SK-N-SH (cell line): ENCODE measurements at regions not wholly inside any gene's neighbourhood (a gene's known extent, or its start where the extent isn't known, plus 50 kb on each side); places are given as distances from the start of the nearest gene placed in this dataset.

Experiments used
- CTCF ChIA-PET: fragments of 300-600, 350-600 bp; formaldehyde crosslinking; extraction: SDS; loops from one replicate; lab custom pipeline; 2021; lab: Yijun Ruan, JAX
- POLR2A ChIA-PET: fragments of 350-600 bp; sonication (Branson Sonifier 250); formaldehyde crosslinking; extraction: SDS; loops from one replicate; lab custom pipeline; 2020; ENCODE audit warnings: antibody characterized with exemption, inconsistent platforms; lab: Yijun Ruan, JAX
- DNase-seq: peaks from one replicate; pipeline ENCODE4 v3.0.0; 2012
- H2AFZ ChIP-seq: fragments of 200-600 bp; sonication (generic); 2 replicates; pipeline ENCODE4 v1.8.1; 2016; ENCODE audit warnings: antibody characterized with exemption, mild to moderate bottlenecking, low read depth
- H3F3A ChIP-seq: fragments of 200-600 bp; sonication (generic); replicated peaks from 2 replicates; pipeline ENCODE3; 2016; ENCODE audit warnings: antibody characterized with exemption, mild to moderate bottlenecking; ENCODE audit not compliant: insufficient read depth
- H3K27ac ChIP-seq, 2 experiments: fragments of 200-500 bp in 1 of 2; fragments of 200-600 bp in 1 of 2; sonication (Bioruptor generic) in 1 of 2; sonication (generic), shearing (Covaris generic) in 1 of 2; 2 replicates each; pipeline versions ENCODE4 v1.5.1 to v1.6.1; 2014 to 2016; ENCODE audit warnings: low read depth in 2 of 2, inconsistent platforms in 1 of 2, low read length in 1 of 2, mild to moderate bottlenecking in 1 of 2, mixed read lengths in 1 of 2
- H3K27me3 ChIP-seq: fragments of 200-600 bp; sonication (generic), shearing (Covaris generic); 2 replicates; pipeline ENCODE4 v1.6.1; 2016; ENCODE audit warnings: mixed run types; ENCODE audit not compliant: insufficient read depth
- H3K36me3 ChIP-seq, 2 experiments: fragments of 200-500 bp in 1 of 2; fragments of 200-600 bp in 1 of 2; sonication (Bioruptor generic) in 1 of 2; sonication (generic) in 1 of 2; replicated peaks in 1 of 2; 2 replicates each; pipeline versions ENCODE3 to v1.5.1; 2014 to 2016; ENCODE audit warnings: low read length in 1 of 2, mild to moderate bottlenecking in 1 of 2; ENCODE audit not compliant: insufficient read depth in 2 of 2, control insufficient read depth in 1 of 2
- H3K4me1 ChIP-seq, 2 experiments: fragments of 200-500 bp in 1 of 2; fragments of 200-600 bp in 1 of 2; sonication (Bioruptor generic) in 1 of 2; sonication (generic), shearing (Covaris generic) in 1 of 2; 2 replicates each; pipeline versions ENCODE4 v1.5.1 to v1.6.1; 2014 to 2016; ENCODE audit warnings: low read depth in 1 of 2, low read length in 1 of 2, mixed run types in 1 of 2; ENCODE audit not compliant: insufficient read depth in 2 of 2, control insufficient read depth in 1 of 2
- H3K4me2 ChIP-seq: fragments of 200-600 bp; sonication (generic), shearing (Covaris generic); 2 replicates; pipeline ENCODE4 v1.6.1; 2017; ENCODE audit warnings: mixed run types
- H3K4me3 ChIP-seq, 2 experiments: fragments of 200-500 bp in 1 of 2; fragments of 200-600 bp in 1 of 2; sonication (Bioruptor generic) in 1 of 2; sonication (generic), shearing (Covaris generic) in 1 of 2; 2 replicates each; pipeline versions ENCODE4 v1.5.1 to v1.8.1; 2014 to 2016; ENCODE audit warnings: low read depth in 2 of 2, inconsistent platforms in 1 of 2, low read length in 1 of 2, mild to moderate bottlenecking in 1 of 2, mixed read lengths in 1 of 2, moderate library complexity in 1 of 2
- H3K79me2 ChIP-seq: fragments of 200-600 bp; sonication (generic); 2 replicates; pipeline ENCODE4 v1.8.1; 2017; ENCODE audit warnings: mild to moderate bottlenecking; ENCODE audit not compliant: insufficient read depth
- H3K9ac ChIP-seq: fragments of 200-600 bp; sonication (generic); 2 replicates; pipeline ENCODE4 v1.6.1; 2017; ENCODE audit warnings: mixed run types
- H3K9me2 ChIP-seq: fragments of 200-600 bp; sonication (generic); 2 replicates; pipeline ENCODE4 v1.6.1; 2017; ENCODE audit warnings: mixed run types
- H3K9me3 ChIP-seq: fragments of 200-600 bp; sonication (generic); 2 replicates; pipeline ENCODE4 v1.6.1; 2017; ENCODE audit warnings: mixed run types, mild to moderate bottlenecking, moderate library complexity
- H4K20me1 ChIP-seq: fragments of 200-600 bp; sonication (generic); 2 replicates; pipeline ENCODE4 v1.6.1; 2017; ENCODE audit warnings: mild to moderate bottlenecking, mixed run types; ENCODE audit not compliant: insufficient read depth
- ELF1 ChIP-seq: IDR thresholded peaks from 2 replicates; pipeline ENCODE4 v1.4.0; 2012
- EP300 ChIP-seq, 2 experiments: IDR thresholded peaks; 2 replicates each; pipeline versions ENCODE4 v1.4.0 to v1.6.1; 2012; ENCODE audit warnings: borderline replicate concordance in 1 of 2, low read depth in 1 of 2, low read length in 1 of 2
- GATA2 ChIP-seq: sonication (generic); formaldehyde crosslinking; IDR thresholded peaks from 2 replicates; pipeline ENCODE4 v1.5.0; 2020; ENCODE audit warnings: mild to moderate bottlenecking, missing genetic modification reagents
- IRF3 ChIP-seq: fragments of 150-350 bp; IDR thresholded peaks from 2 replicates; pipeline ENCODE4 v1.6.1; 2016; ENCODE audit warnings: mild to moderate bottlenecking, low read depth, low read length
- MAX ChIP-seq: IDR thresholded peaks from 2 replicates; pipeline ENCODE4 v1.4.0; 2012; ENCODE audit warnings: low read depth
- NFIC ChIP-seq: IDR thresholded peaks from 2 replicates; pipeline ENCODE4 v1.4.0; 2012; ENCODE audit warnings: borderline replicate concordance
- NRF1 ChIP-seq: IDR thresholded peaks from 2 replicates; pipeline ENCODE4 v1.6.1; 2012; ENCODE audit warnings: low read depth, mild to moderate bottlenecking, low read length
- PBX3 ChIP-seq: IDR thresholded peaks from 2 replicates; pipeline ENCODE4; 2012
- POLR2AphosphoS5 ChIP-seq: IDR thresholded peaks from 2 replicates; pipeline ENCODE4 v1.6.1; 2012; ENCODE audit warnings: low read depth, low read length
- REST ChIP-seq: IDR thresholded peaks from 2 replicates; pipeline ENCODE4 v1.6.1; 2012; ENCODE audit warnings: mild to moderate bottlenecking, low read depth, low read length, moderate library complexity
- RFX5 ChIP-seq: IDR thresholded peaks from 2 replicates; pipeline ENCODE4 v1.6.1; 2012; ENCODE audit warnings: mild to moderate bottlenecking, improper control_type of control experiment, low read length
- SIN3A ChIP-seq: IDR thresholded peaks from 2 replicates; pipeline ENCODE4 v1.6.1; 2012; ENCODE audit warnings: low read depth, mild to moderate bottlenecking, low read length, moderate library complexity, borderline replicate concordance
- SMC3 ChIP-seq: IDR thresholded peaks from 2 replicates; pipeline ENCODE4 v1.6.1; 2012; ENCODE audit warnings: low read depth, low read length, improper control_type of control experiment
- TAF1 ChIP-seq: IDR thresholded peaks from 2 replicates; pipeline ENCODE4 v1.6.1; 2012; ENCODE audit warnings: low read depth, mild to moderate bottlenecking, low read length, moderate library complexity, borderline replicate concordance
- TCF12 ChIP-seq: IDR thresholded peaks from 2 replicates; pipeline ENCODE4 v1.4.0; 2012
- TEAD4 ChIP-seq: IDR thresholded peaks from 2 replicates; pipeline ENCODE4 v1.4.0; 2012; ENCODE audit warnings: mild to moderate bottlenecking, borderline replicate concordance; ENCODE audit not compliant: insufficient read depth
- ZBTB33 ChIP-seq: IDR thresholded peaks from 2 replicates; pipeline ENCODE4 v1.4.0; 2012; ENCODE audit warnings: low read depth, borderline replicate concordance
- WGBS: methylation state at CpG from one replicate; pipeline ENCODE4 v1.1.6; 2017; ENCODE audit warnings: low lambda C conversion rate; 5-methylcytosine and 5-hydroxymethylcytosine counted together

GRCh38 chr12:107393043-107393717 is 292.4 kb upstream of the PWP1 start:
- H3K4me1 ChIP-seq = peaks cover 0 to 9% of the 10 kb centered on the region in 2 experiments; a peak in 1 of 4 replicates
- H4K20me1 ChIP-seq = no peaks in the 10 kb centered on the region
- H2AFZ ChIP-seq = no peak overlapping the region
- no peaks in the 10 kb centered on the region for H3K79me2 ChIP-seq
- WGBS = 79% methylated on average over 6 of the region's 10 CpGs
- CTCF ChIA-PET = interaction anchor here (3.1 kb wide), 1 partner anchor 9 kb away, joined by 13 read pairs; no protein-coding TSS in a partner anchor
- TF ChIP-seq ZBTB33 (no peak), TAF1 (no peak), ELF1 (no peak), POLR2AphosphoS5 (no peak), TEAD4 (no peak), NFIC (no peak), NRF1 (no peak), IRF3 (no peak), RFX5 (no peak), EP300 (IDR thresholded peaks at IDR 0.05; ENCODE audit: borderline replicate concordance in 1 of 2, low read depth in 1 of 2, low read length in 1 of 2) (no peak), MAX (no peak), SMC3 (no peak)
- H3K9ac ChIP-seq = no peak overlapping the region
- no peak overlapping the region for H3K4me3 ChIP-seq
- no peaks in the 10 kb centered on the region for H3F3A ChIP-seq
- no peaks in the 10 kb centered on the region for H3K36me3 ChIP-seq
- no peak overlapping the region for H3K4me2 ChIP-seq
- no peak overlapping the region for H3K27ac ChIP-seq
- H3K9me3 ChIP-seq = no peaks in the 10 kb centered on the region
- POLR2A ChIA-PET = no interaction called here
- no peaks in the 10 kb centered on the region for H3K27me3 ChIP-seq
- no peaks in the 10 kb centered on the region for H3K9me2 ChIP-seq
- no peak for DNase-seq

GRCh38 chr12:107394693-107395092 is 290.9 kb upstream of the PWP1 start:
- no peaks in the 10 kb centered on the region for H3K27me3 ChIP-seq
- no peaks in the 10 kb centered on the region for H3K9me3 ChIP-seq
- no peaks in the 10 kb centered on the region for H3F3A ChIP-seq
- no peak overlapping the region for H3K27ac ChIP-seq
- no peak overlapping the region for H2AFZ ChIP-seq
- H3K4me3 ChIP-seq = no peak overlapping the region
- ChIA-PET POLR2A (no interaction called here), CTCF (interaction anchor here (0.7 to 1.3 kb wide), 4 partner anchors 18 to 263 kb away, joined by 3 to 4 read pairs (median 3); no protein-coding TSS in a partner anchor)
- H3K79me2 ChIP-seq = no peaks in the 10 kb centered on the region
- DNase-seq = no peak
- H3K4me1 ChIP-seq = peaks cover 0 to 15% of the 10 kb centered on the region in 2 experiments; a peak in 2 of 4 replicates
- 63% methylated on average over 3 of the region's 3 CpGs for WGBS
- no peak overlapping the region for H3K9ac ChIP-seq
- no peaks in the 10 kb centered on the region for H3K36me3 ChIP-seq
- no peaks in the 10 kb centered on the region for H3K9me2 ChIP-seq
- H4K20me1 ChIP-seq = no peaks in the 10 kb centered on the region
- H3K4me2 ChIP-seq = no peak overlapping the region
- TF ChIP-seq SIN3A = no peak
- TF ChIP-seq GATA2 (CRISPR knock-in tag) = no peak
- no peak for TF ChIP-seq TCF12
- TF ChIP-seq PBX3 = no peak
- no peak for TF ChIP-seq TEAD4
- TF ChIP-seq REST = no peak
